Keratinocyte (primary cell): ENCODE measurements at regions not wholly inside any gene's neighbourhood (a gene's known extent, or its start where the extent isn't known, plus 50 kb on each side); places are given as distances from the start of the nearest gene placed in this dataset.
A peak's percentile ranks its signal among the peaks of the same experiment; 100 is the strongest.
"Not testable (repeated sequence)": the region's sequence is repeated elsewhere in the genome, so short reads cannot be mapped to it uniquely, and the experiment has no call there.

Experiments
- DNase-seq: peaks from one replicate; pipeline ENCODE4 v3.0.0-alpha.2; 2011; ENCODE audit warnings: low read depth, missing footprints, low spot score
- FAIRE-seq: peaks from 2 replicates; lab custom pipeline; 2011; peaks lifted over from hg19 to GRCh38; lab: Jason Lieb, UNC
- H2AFZ ChIP-seq: 2 replicates; pipeline ENCODE4 v1.6.0; 2012; ENCODE audit warnings: low read length, control low read depth, inconsistent platforms; ENCODE audit not compliant: control insufficient read depth
- H3K27ac ChIP-seq: 2 replicates; pipeline ENCODE4 v1.5.1; 2011; ENCODE audit warnings: low read length; ENCODE audit not compliant: control insufficient read depth, insufficient read depth
- H3K27me3 ChIP-seq: 3 replicates; pipeline ENCODE4 v1.6.0; 2011; ENCODE audit warnings: low read length; ENCODE audit not compliant: control insufficient read depth, insufficient read depth; ENCODE audit errors: extremely low read depth
- H3K36me3 ChIP-seq, 2 experiments: 2 replicates in 1 of 2; 3 replicates in 1 of 2; pipeline ENCODE4 v1.5.1; 2011; ENCODE audit warnings: low read length in 2 of 2, mild to moderate bottlenecking in 1 of 2; ENCODE audit not compliant: control insufficient read depth in 2 of 2, insufficient read depth in 2 of 2; ENCODE audit errors: extremely low read depth in 1 of 2
- H3K4me1 ChIP-seq: 3 replicates; pipeline ENCODE4 v1.5.1; 2011; ENCODE audit warnings: low read length; ENCODE audit not compliant: control insufficient read depth, insufficient read depth; ENCODE audit errors: extremely low read depth
- H3K4me2 ChIP-seq: 3 replicates; pipeline ENCODE4 v1.6.0; 2011; ENCODE audit warnings: low read depth, low read length; ENCODE audit not compliant: control insufficient read depth, insufficient read depth; ENCODE audit errors: extremely low read depth
- H3K4me3 ChIP-seq, 3 experiments: fragments of 200-600 bp in 1 of 3; sonication (generic) in 1 of 3; 2 replicates in 2 of 3; 3 replicates in 1 of 3; pipeline ENCODE4 v1.5.1; 2011 to 2016; ENCODE audit warnings: low read length in 3 of 3, mild to moderate bottlenecking in 3 of 3, control low read depth in 2 of 3, inconsistent platforms in 1 of 3, low read depth in 1 of 3, mixed read lengths in 1 of 3, mixed run types in 1 of 3, moderate library complexity in 1 of 3; ENCODE audit not compliant: control insufficient read depth in 2 of 3, insufficient read depth in 2 of 3; ENCODE audit errors: extremely low read depth in 1 of 3
- H3K79me2 ChIP-seq: 2 replicates; pipeline ENCODE4 v1.6.0; 2012; ENCODE audit warnings: low read length; ENCODE audit not compliant: control insufficient read depth, insufficient read depth
- H3K9ac ChIP-seq: 3 replicates; pipeline ENCODE4 v1.6.0; 2011; ENCODE audit warnings: low read length; ENCODE audit not compliant: control insufficient read depth, insufficient read depth; ENCODE audit errors: extremely low read depth
- H3K9me1 ChIP-seq: 3 replicates; pipeline ENCODE4 v1.6.0; 2011; ENCODE audit warnings: low read length; ENCODE audit not compliant: control insufficient read depth, insufficient read depth; ENCODE audit errors: extremely low read depth
- H3K9me3 ChIP-seq: 2 replicates; pipeline ENCODE4 v1.5.1; 2012; ENCODE audit warnings: low read depth, low read length; ENCODE audit not compliant: control insufficient read depth
- H4K20me1 ChIP-seq: 3 replicates; pipeline ENCODE4 v1.6.0; 2011; ENCODE audit warnings: low read length; ENCODE audit not compliant: control insufficient read depth, insufficient read depth; ENCODE audit errors: extremely low read depth
- EZH2 ChIP-seq: IDR thresholded peaks from one replicate; pipeline ENCODE4 v1.6.1; 2012; ENCODE audit warnings: inconsistent platforms, mild to moderate bottlenecking, low read length, moderate library complexity
- dilution Hi-C: fragments of 300-500 bp; cut with MboI; formaldehyde crosslinking; loops from one replicate; pipeline ENCODE4 v1.7.0; 2020; ENCODE audit warnings: low sequenced_read_pairs; ENCODE audit not compliant: extremely low pct_ligation_motif_present
- TF ChIP-seq, protein P1 (sequence below), 3 experiments: IDR thresholded peaks in 1 of 3; conservative IDR thresholded peaks in 1 of 3; optimal IDR thresholded peaks in 1 of 3; 2 replicates in 2 of 3; 3 replicates in 1 of 3; pipeline versions ENCODE3 to v1.5.1; 2011; ENCODE audit warnings: low read length in 3 of 3, mild to moderate bottlenecking in 3 of 3, moderate library complexity in 2 of 3, control low read depth in 1 of 3, inconsistent platforms in 1 of 3; ENCODE audit not compliant: insufficient read depth in 2 of 3; ENCODE audit errors: extremely low read depth in 1 of 3

DNA sequence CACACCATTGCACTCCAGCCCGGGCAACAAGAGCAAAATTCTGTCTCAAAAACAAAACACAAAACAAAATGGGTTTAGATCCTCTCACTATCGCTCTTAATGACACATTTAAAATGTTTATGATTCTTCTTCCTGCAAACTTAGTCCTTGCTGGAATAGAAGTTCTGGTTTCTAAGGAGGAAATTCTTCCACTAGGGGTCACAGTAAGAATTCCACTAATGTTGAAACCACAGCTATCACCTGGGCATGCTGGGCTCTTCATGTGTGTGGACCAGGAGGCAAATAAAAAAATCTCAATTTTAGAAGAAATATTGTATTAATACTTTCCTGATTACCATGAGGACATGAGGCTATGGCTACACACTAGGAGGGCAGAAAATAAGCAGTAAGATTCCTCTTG is 915.8 kb downstream of the TYW1 start:
- Histone ChIP-seq H2AFZ (no peak overlapping the region), H3K36me3 (no peaks in the 10 kb centered on the region), H3K27me3 (peaks cover 4% of the 10 kb centered on the region), H3K9me3 (no peaks in the 10 kb centered on the region), H3K9ac (no peak overlapping the region), H3K27ac (no peak overlapping the region), H3K4me3 (no peak overlapping the region), H4K20me1 (no peaks in the 10 kb centered on the region), H3K4me1 (peaks cover 10% of the 10 kb centered on the region), H3K79me2 (no peaks in the 10 kb centered on the region), H3K9me1 (no peaks in the 10 kb centered on the region), H3K4me2 (no peak overlapping the region)
- dilution Hi-C loops, result no loop called here
- no peak for TF ChIP-seq EZH2
- TF ChIP-seq, protein P1, sequence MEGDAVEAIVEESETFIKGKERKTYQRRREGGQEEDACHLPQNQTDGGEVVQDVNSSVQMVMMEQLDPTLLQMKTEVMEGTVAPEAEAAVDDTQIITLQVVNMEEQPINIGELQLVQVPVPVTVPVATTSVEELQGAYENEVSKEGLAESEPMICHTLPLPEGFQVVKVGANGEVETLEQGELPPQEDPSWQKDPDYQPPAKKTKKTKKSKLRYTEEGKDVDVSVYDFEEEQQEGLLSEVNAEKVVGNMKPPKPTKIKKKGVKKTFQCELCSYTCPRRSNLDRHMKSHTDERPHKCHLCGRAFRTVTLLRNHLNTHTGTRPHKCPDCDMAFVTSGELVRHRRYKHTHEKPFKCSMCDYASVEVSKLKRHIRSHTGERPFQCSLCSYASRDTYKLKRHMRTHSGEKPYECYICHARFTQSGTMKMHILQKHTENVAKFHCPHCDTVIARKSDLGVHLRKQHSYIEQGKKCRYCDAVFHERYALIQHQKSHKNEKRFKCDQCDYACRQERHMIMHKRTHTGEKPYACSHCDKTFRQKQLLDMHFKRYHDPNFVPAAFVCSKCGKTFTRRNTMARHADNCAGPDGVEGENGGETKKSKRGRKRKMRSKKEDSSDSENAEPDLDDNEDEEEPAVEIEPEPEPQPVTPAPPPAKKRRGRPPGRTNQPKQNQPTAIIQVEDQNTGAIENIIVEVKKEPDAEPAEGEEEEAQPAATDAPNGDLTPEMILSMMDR (optimal IDR thresholded peaks at IDR 0.05 in 1 of 3, IDR thresholded peaks at IDR 0.05 in 1 of 3, conservative IDR thresholded peaks at IDR 0.05 in 1 of 3; ENCODE audit: extremely low read depth in 1 of 3, insufficient read depth in 2 of 3, low read length in 3 of 3), result peak in 2 of 3 experiments; percentile 5 to 11
- no peak for DNase-seq
- FAIRE-seq, result no peak

DNA sequence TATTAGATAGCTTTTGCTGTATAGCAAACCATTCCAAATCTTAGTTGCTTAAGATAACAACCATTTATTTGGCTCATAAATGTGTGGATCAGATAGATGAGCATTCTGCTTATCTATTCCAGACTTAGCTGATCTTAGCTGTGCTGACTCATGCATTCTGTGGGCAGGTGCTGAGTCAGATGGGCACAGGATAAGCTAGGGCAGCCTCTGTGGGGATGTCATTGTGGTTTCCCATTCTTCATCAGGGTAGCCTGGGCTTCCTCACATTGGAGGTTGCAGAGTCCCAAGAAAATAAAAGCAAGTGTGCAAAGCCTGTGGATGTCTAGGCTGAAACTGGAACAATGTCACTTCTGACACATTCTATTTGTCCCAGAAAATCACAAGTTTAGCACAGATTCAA is 917.0 kb downstream of the TYW1 start:
- Histone ChIP-seq H3K4me3 (no peak overlapping the region), H3K4me2 (no peak overlapping the region), H3K79me2 (no peaks in the 10 kb centered on the region), H3K27ac (no peak overlapping the region), H3K9ac (no peak overlapping the region), H3K9me1 (no peaks in the 10 kb centered on the region), H3K9me3 (peaks cover 4% of the 10 kb centered on the region), H3K4me1 (peaks cover 10% of the 10 kb centered on the region), H4K20me1 (no peaks in the 10 kb centered on the region), H3K36me3 (no peaks in the 10 kb centered on the region), H2AFZ (no peak overlapping the region), H3K27me3 (peaks cover 4% of the 10 kb centered on the region)
- peak; percentile 33 for DNase-seq
- peak; percentile 92 for FAIRE-seq
- TF ChIP-seq, protein P1 (optimal IDR thresholded peaks at IDR 0.05 in 1 of 3, IDR thresholded peaks at IDR 0.05 in 1 of 3, conservative IDR thresholded peaks at IDR 0.05 in 1 of 3; ENCODE audit: extremely low read depth in 1 of 3, insufficient read depth in 2 of 3, low read length in 3 of 3), result no peak
- no peak for TF ChIP-seq EZH2
- dilution Hi-C loops, result no loop called here

DNA sequence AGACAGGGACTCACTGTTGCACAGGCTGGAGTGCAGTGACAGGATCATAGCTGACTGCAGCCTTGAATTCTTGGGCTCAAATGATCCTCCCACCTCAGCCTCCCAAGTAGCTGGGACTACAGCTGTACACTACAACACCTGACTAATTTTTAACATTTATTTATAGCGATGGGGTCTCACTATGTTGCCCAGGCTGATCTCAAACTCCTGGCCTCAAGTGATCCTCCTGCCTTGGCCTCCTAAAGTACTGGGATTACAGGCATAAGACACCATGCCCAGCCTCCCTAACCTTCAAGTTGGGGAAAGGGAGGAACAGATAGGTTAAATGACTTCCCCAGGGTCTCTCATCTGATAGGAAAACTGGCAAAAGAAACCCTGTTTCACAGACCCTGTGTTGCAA is 919.5 kb downstream of the TYW1 start:
- H3K9me1 ChIP-seq, H3K4me2 ChIP-seq, DNase-seq, H3K27me3 ChIP-seq, H3K79me2 ChIP-seq, H3K4me3 ChIP-seq, H3K9ac ChIP-seq, H3K4me1 ChIP-seq, H3K36me3 ChIP-seq, H3K9me3 ChIP-seq, H4K20me1 ChIP-seq, H2AFZ ChIP-seq, FAIRE-seq, H3K27ac ChIP-seq, dilution Hi-C loops: not testable (repeated sequence)
